ENCODE measurements at regions not wholly inside any gene's neighbourhood (a gene's known extent, or its start where the extent isn't known, plus 50 kb on each side); places are given as distances from the start of the nearest gene placed in this dataset.
"Not testable (repeated sequence)": the region's sequence is repeated elsewhere in the genome, so short reads cannot be mapped to it uniquely, and the experiment has no call there.

DNA sequence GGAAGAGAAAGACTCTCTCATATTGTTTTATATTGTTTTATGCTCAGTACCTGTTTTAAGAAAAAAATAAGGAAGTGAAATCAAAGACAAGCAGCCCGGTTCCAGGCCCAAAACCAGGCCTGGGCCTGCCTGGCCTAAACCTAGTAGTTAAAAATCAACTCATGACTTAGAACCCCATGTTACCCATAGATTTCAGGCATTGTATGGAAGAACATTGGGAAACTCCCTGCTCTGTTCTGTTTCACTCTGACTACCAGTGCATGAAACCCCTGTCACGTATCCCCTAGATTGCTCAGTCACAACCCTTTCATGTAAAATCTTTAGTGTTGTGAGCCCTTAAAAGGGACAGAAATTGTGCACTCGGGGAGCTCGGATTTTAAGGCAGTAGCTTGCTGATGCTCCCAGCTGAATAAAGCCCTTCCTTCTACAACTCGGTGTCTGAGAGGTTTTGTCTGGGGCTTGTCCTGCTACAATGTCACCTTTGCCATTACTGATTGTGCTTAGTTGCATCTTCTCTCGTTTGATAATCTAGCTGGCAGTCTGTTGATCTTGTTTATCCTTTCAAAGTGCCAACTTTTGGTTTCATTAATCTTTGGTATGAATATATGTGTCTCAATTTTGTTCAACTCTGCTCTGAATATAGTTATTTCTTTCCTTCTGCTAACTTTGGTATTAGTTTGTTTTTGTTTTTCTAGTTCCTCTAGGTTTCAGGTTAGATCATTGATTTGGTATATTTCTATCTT, 842.8 kb upstream of the NDST4 start:
- in situ Hi-C loops (cut with MboI; ENCODE audit: low sequenced_read_pairs) = not testable (repeated sequence)

GRCh38 chr4:115950806-115951205, 837.4 kb upstream of the NDST4 start:
- in situ Hi-C loops (cut with MboI; ENCODE audit: low sequenced_read_pairs) = no loop called here

DNA sequence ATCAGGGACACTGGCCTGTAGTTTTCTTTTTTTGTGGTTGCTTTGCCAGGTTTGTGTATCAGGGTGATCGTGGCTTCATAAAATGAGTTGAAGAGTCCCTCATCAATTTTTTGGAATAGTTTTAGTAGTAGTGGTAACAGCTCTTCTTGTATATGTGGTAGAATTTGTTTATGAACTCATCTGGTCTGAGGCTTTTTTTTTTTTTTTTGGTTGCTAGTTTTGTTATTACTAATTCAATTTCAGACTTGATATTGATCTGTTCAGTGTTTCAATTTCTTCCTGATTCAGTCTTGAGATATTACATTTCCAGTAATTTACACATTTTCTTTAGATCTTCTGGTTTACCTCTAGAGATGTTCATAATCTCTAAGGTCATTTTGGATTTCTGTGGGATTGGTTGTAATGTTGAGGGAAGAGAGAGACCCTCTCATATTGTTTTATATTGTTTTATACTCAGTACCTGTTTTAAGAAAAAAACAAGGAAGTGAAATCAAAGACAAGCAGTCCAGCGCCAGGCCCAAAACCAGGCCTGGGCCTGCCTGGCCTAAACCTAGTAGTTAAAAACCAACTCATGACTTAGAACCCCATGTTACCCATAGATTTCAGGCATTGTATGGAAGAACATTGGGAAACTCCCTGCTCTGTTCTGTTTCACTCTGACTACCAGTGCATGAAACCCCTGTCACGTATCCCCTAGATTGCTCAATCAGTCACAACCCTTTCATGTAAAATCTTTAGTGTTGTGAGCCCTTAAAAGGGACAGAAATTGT, 836.7 kb upstream of the NDST4 start:
- in situ Hi-C loops (cut with MboI; ENCODE audit: low sequenced_read_pairs) = not testable (repeated sequence)

- in situ Hi-C loops (cut with MboI; ENCODE audit: low sequenced_read_pairs) = no loop called here
These were observed 831.6 kb upstream of the NDST4 start for GRCh38 chr4:115945026-115945425.

GRCh38 chr4:115944146-115944905, 830.9 kb upstream of the NDST4 start:
- in situ Hi-C loops (cut with MboI; ENCODE audit: low sequenced_read_pairs) = no loop called here

DNA sequence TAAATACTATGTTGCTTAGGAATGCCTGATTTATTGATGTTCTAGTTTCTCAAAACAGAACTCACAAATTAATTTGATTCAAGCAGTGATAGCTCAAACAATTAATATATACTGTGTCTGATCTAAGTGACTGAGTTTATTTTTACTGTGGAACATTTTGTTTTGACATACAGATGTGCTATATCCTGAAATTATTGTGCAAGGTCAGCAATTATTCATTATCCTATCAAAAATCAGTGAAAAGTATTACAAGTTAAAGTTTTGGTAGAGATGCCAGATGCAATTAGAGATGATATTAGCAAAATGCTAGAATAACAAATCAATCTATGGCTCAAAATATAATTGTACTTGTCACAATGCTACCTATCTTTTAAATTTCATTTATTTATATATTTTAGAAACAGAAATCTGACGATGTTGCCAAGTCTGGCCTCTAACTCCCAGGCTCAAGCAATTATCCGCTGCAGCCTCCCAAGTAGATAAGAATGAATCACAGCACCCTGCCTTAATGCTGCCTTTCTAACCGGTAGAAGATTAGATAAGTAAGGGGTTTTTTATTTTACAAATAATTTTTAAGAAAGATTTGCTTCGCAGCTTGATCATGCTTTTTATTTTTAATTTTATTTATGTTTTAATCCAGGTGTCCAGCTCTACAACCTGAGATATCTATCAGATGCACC, 825.5 kb upstream of the NDST4 start:
- in situ Hi-C loops (cut with MboI; ENCODE audit: low sequenced_read_pairs) = no loop called here

DNA sequence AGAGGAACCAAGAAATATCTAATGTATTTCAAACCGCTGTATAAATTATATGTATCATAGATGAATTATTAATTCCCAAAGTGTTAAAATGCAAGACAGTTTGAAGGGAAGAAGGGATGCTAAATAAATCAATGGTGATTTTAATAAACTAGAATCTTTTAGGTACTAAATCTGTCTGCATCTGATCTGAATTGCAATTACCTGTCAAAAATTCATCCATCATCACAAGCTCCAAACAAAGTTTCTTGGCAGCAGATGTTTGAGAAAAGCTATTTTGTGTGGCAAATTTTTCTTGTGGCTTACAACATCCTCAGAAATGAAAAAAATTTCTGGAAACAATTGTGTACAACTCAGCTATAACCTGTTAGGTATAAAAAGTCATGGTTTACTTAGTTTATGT, 816.0 kb upstream of the NDST4 start:
- in situ Hi-C loops (cut with MboI; ENCODE audit: low sequenced_read_pairs) = no loop called here

- in situ Hi-C loops (cut with MboI; ENCODE audit: low sequenced_read_pairs) = no loop called here
These were observed 814.0 kb upstream of the NDST4 start for GRCh38 chr4:115927382-115927781.

- in situ Hi-C loops (cut with MboI; ENCODE audit: low sequenced_read_pairs) = no loop called here
These were observed 809.7 kb upstream of the NDST4 start for GRCh38 chr4:115923152-115923551.

DNA sequence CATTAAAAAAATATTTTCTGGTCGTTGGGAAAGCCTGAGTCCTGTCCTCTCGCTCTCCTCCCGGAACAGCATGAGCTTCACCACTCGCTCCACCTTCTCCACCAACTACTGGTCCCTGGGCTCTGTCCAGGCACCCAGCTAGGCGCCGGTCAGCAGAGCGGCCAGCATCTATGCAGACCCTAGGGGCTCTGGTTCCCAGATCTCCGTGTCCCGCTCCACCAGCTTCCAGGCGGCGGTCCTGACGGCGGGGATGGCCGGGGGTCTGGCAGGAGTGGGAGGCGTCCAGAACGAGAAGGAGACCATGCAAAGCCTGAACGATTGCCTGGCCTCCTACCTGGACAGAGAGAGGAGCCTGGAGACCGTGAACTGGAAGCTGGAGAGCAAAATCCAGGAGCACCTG, 807.2 kb upstream of the NDST4 start:
- in situ Hi-C loops (cut with MboI; ENCODE audit: low sequenced_read_pairs) = no loop called here

GRCh38 chr4:115918149-115918548, 804.7 kb upstream of the NDST4 start:
- in situ Hi-C loops (cut with MboI; ENCODE audit: low sequenced_read_pairs) = no loop called here

DNA sequence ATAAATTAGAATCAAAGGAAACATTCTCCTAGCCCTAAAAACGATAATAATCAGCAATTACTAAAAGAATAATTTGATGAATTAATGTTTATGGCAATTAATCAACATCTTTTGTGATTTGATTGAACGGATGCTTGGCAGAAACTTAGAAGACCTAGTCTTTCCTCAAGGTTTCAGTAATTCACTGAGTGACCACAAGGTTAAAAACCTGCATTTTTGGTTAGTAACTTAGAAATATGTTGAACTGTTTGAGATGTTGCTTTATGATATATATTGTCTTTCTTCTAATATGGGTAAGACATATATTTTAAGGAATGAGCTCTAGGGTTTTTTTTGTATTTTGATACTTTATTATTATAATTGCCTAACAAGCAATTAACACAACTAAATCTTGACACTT, 793.0 kb upstream of the NDST4 start:
- in situ Hi-C loops (cut with MboI; ENCODE audit: low sequenced_read_pairs) = no loop called here

- in situ Hi-C loops (cut with MboI; ENCODE audit: low sequenced_read_pairs) = no loop called here
These were observed 770.4 kb upstream of the NDST4 start for GRCh38 chr4:115883847-115884246.

DNA sequence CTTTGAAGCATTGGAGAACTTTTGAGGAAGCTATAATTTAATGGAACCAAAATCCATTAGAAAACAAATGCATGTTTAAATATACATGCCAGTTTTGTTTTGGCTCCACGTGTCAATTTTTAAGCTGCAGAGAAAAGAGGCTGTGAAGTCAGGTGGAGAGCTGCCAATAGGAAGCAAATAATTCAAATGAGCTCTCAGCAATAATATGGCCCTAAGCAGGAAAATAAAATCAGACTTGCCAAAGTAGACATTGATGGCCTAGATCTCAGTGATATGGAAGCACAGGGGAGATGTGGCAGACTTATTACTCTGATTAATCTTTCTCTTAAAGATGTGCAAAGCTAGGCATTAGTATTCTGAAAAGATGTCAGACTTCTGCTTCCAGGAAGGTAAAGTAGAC, 769.8 kb upstream of the NDST4 start:
- in situ Hi-C loops (cut with MboI; ENCODE audit: low sequenced_read_pairs) = no loop called here

DNA sequence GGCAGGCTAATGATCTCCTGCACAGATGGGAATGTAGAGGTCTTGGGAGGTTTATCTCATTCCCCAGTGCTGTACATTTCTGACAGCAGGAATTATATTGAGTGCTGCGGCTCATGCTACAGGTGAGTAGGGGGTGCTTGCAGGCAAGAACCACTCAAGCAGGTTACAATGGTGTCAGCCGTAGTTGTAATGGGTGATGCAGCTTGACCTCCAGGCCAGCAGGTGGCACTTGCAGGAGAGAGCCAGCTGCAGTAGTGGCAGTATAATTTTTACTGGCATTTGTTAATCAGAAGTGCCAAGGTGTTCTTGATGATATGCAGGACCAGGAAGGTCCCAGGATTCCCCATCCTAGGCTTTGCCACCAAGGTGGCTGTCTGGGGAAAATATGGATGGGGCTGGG, 759.6 kb upstream of the NDST4 start:
- in situ Hi-C loops (cut with MboI; ENCODE audit: low sequenced_read_pairs) = no loop called here

DNA sequence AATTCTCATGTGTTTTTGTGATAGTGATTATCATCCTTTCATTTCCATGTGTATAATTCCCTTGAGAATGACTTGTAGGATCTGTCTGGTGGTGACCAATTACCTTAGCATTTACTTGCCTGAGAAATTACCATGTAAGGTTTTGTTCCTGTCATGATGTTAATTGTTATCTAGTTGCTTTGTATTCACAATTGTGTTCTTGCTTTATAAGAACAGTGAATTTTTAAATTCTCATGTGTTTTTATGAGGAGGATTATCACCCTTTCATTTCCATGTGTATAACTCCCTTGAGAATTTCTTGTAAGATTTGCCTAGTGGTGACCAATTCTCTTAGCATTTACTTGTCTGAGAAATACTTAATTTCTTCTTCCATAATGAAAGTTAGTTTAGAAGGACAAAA, 758.2 kb upstream of the NDST4 start:
- in situ Hi-C loops (cut with MboI; ENCODE audit: low sequenced_read_pairs) = no loop called here

DNA sequence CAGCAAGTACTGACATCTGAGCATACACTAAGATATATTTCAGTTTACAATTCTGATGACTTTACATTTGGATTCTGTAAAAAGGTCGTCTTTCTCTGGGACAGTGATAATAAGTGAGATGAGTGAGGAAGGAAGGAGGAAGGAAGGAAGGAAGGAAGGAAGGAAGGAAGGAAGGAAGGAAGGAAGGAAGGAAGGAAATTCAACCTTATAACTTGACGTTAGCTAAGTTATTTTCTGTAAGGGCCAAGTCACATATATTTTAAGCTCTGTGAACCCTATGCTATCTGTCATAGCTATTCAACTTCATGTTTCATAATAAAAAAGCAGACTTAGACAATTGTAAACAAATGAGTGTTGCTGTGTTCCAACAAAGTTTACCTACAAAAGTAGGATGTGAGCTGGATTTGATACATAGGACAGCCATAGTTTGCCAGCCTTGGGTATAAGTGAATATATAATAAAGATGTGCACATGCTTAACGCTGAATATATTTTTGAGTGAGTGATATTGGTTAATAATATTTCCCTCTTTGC, 753.0 kb upstream of the NDST4 start:
- in situ Hi-C loops (cut with MboI; ENCODE audit: low sequenced_read_pairs) = no loop called here

- in situ Hi-C loops (cut with MboI; ENCODE audit: low sequenced_read_pairs) = no loop called here
These were observed 752.3 kb upstream of the NDST4 start for GRCh38 chr4:115865736-115866135.

DNA sequence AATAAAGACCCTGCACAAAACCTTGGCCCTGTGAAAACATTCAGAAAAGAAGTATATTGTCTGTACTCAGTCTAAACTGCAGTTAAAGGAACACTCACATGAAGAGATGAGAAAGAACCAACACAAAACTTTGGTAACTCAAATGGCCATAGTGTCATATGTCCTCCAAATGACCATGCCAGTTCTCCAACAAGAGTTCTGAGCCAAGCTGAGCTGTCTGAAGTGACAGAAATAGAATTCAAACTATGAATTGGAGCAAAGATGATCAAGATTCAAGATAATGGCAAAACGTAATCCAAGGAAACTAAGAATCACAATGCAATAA, 739.3 kb upstream of the NDST4 start:
- in situ Hi-C loops (cut with MboI; ENCODE audit: low sequenced_read_pairs) = no loop called here

DNA sequence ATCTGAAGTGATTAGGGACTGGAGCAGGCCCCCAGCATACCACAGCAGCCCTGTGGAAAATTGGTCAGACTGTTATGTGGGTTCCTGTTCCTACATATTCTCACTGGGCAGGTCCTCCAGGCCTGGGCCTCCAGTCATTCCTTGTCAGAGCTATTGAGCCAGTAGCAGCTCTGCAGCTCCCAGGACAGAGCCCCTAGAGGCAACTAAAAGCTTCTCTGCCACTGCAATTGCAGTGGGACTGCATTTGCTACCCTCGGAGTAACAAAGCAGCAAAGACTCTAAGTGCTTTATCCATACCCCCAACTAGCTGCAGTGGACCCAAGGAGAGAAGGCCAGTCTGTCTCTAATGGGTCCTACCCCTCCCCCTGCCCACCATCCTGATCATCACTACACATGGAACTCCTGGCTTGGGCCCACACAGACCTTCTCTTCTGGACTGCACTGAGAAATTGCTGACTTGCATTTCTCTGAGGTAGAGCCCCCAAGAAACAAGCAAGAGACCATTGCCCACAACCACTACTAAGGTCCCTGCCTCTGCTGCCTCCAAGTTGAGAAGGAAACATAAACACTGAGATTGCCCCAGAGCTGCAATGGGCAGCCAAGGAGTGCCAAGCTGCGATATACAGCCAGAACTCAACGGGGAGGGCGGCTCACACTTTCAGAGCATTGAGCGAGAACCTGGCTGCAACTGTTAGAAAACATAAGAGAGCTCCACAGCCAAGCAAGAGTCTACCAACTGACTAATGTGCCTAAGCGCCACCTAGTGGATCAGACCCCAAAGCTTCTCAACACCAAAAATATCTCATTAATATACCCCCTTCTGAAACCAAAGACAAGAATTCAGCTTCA, 738.7 kb upstream of the NDST4 start:
- in situ Hi-C loops (cut with MboI; ENCODE audit: low sequenced_read_pairs) = no loop called here
